ENCODE measurements at regions not wholly inside any gene's neighbourhood (a gene's known extent, or its start where the extent isn't known, plus 50 kb on each side); places are given as distances from the start of the nearest gene placed in this dataset.

- TF ChIP-seq CTCF (IDR thresholded peaks at IDR 0.05) = no peak
- no peak for TF ChIP-seq POLR2A (IDR thresholded peaks at IDR 0.05)
Observed at GRCh38 chr2:121821476-121822158, 66.2 kb downstream of the TSN start.

Measured in body of pancreas (tissue), 4 donors.